Suprapubic skin (tissue), 4 donors: ENCODE measurements at regions not wholly inside any gene's neighbourhood (a gene's known extent, or its start where the extent isn't known, plus 50 kb on each side); places are given as distances from the start of the nearest gene placed in this dataset.

ENCODE experiments used
- EP300 ChIP-seq: sonication (generic); formaldehyde crosslinking; IDR thresholded peaks from one replicate; pipeline ENCODE4 v1.6.1; 2017; ENCODE audit warnings: antibody characterized with exemption
- POLR2A ChIP-seq, 2 donors: fragments of 450-650 bp; IDR thresholded peaks; one replicate each; pipeline ENCODE4 v1.6.1; 2017; ENCODE audit warnings: antibody characterized with exemption in 2 of 2, mild to moderate bottlenecking in 2 of 2, moderate library complexity in 2 of 2
- POLR2AphosphoS5 ChIP-seq, 3 donors: sonication (generic); formaldehyde crosslinking; IDR thresholded peaks; one replicate each; pipeline ENCODE4 v1.6.1; 2017; ENCODE audit warnings: antibody characterized with exemption in 3 of 3
- TF ChIP-seq, protein P1 (sequence below), 2 donors: fragments of 200-600 bp in 1 of 2; fragments of 450-650 bp in 1 of 2; sonication (generic) in 1 of 2; IDR thresholded peaks; one replicate each; pipeline ENCODE4 v1.5.1; 2016 to 2019; ENCODE audit warnings: antibody characterized with exemption in 2 of 2, mild to moderate bottlenecking in 1 of 2, moderate library complexity in 1 of 2

DNA sequence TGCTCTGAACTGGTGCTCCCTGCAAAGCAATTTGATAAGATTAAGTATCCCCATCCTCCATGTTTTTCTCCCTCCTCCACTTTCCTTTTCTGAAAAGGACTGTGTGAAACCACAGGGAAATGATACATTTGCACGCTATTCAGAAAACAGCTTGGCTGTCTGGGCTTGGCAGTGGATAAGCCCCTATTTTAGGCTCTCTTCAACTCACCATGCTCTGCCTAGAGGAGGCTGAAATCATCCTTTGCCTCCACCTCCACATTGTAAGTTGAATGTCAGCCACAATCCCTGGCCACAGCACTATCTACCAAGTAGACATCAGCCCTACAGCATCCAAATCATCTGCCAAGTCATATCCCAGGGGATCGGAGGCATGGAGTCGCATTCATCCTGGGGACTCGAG lies 642.3 kb downstream of the RPS29 start:
- TF ChIP-seq, protein P1, sequence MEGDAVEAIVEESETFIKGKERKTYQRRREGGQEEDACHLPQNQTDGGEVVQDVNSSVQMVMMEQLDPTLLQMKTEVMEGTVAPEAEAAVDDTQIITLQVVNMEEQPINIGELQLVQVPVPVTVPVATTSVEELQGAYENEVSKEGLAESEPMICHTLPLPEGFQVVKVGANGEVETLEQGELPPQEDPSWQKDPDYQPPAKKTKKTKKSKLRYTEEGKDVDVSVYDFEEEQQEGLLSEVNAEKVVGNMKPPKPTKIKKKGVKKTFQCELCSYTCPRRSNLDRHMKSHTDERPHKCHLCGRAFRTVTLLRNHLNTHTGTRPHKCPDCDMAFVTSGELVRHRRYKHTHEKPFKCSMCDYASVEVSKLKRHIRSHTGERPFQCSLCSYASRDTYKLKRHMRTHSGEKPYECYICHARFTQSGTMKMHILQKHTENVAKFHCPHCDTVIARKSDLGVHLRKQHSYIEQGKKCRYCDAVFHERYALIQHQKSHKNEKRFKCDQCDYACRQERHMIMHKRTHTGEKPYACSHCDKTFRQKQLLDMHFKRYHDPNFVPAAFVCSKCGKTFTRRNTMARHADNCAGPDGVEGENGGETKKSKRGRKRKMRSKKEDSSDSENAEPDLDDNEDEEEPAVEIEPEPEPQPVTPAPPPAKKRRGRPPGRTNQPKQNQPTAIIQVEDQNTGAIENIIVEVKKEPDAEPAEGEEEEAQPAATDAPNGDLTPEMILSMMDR (IDR thresholded peaks at IDR 0.05): no peak
- TF ChIP-seq EP300 (no peak), POLR2A (IDR thresholded peaks at IDR 0.05) (no peak), POLR2AphosphoS5 (IDR thresholded peaks at IDR 0.05) (no peak)
